ENCODE measurements at regions not wholly inside any gene's neighbourhood (a gene's known extent, or its start where the extent isn't known, plus 50 kb on each side); places are given as distances from the start of the nearest gene placed in this dataset.

GRCh38 chr2:45145073-45145899 is 136.0 kb upstream of the SIX2 start:
- TF ChIP-seq POLR2AphosphoS5 (IDR thresholded peaks at IDR 0.05; ENCODE audit: low read depth, low read length) (no peak), POLR2A (IDR thresholded peaks at IDR 0.05; ENCODE audit: low read depth, low read length) (no peak)
